Astrocyte of the spinal cord (primary cell): ENCODE measurements at regions not wholly inside any gene's neighbourhood (a gene's known extent, or its start where the extent isn't known, plus 50 kb on each side); places are given as distances from the start of the nearest gene placed in this dataset.

Source experiments
- DNase-seq: peaks from one replicate; pipeline ENCODE4 v3.0.0; 2011; ENCODE audit warnings: low read depth, low spot score
- H3K4me3 ChIP-seq: 2 replicates; pipeline ENCODE4 v1.5.1; 2011; ENCODE audit warnings: low read depth, mild to moderate bottlenecking, low read length, moderate library complexity
- CTCF ChIP-seq: IDR thresholded peaks from 2 replicates; pipeline ENCODE4 v1.5.1; 2012; ENCODE audit warnings: low read depth, mild to moderate bottlenecking, low read length, inconsistent platforms
- in situ Hi-C: cut with HindIII; loops from 2 replicates; pipeline ENCODE4 v1.10.0; 2017; ENCODE audit warnings: low sequenced_read_pairs

DNA sequence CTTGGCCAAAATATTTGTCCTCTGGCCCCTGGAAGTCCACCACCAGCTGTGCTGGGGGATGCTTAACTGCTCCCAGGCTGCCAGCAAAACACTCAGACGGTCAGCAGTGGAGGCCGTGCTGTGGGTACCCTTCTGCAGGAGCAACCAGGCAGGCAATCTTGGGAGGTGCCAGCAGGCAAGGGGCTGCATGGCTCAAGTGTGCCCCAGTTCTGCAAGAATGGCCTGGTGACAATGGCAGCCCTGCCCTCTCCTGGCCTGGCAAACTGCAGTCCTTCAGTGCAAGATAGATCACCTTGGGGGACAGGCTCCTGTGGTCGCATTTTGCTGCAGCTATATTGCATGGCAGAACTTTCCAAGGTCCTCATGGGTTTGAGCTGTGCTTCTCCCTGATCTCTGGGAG, 728.3 kb downstream of the TMTC2 start:
- no peak for TF ChIP-seq CTCF
- DNase-seq, result no peak
- no peak overlapping the region for H3K4me3 ChIP-seq
- in situ Hi-C loops, result no loop called here

- peak; percentile 68 for DNase-seq
- in situ Hi-C loops, result no loop called here
- H3K4me3 ChIP-seq, result no peak overlapping the region
- no peak for TF ChIP-seq CTCF
Observed at GRCh38 chr12:83408851-83409250, 722.1 kb downstream of the TMTC2 start.

GRCh38 chr12:83408146-83408545, 721.4 kb downstream of the TMTC2 start:
- DNase-seq, result peak; percentile 30
- H3K4me3 ChIP-seq, result no peak overlapping the region
- in situ Hi-C loops, result no loop called here
- no peak for TF ChIP-seq CTCF

GRCh38 chr12:83404521-83404920, 717.8 kb downstream of the TMTC2 start:
- in situ Hi-C loops, result no loop called here
- no peak overlapping the region for H3K4me3 ChIP-seq
- DNase-seq, result no peak
- no peak for TF ChIP-seq CTCF

GRCh38 chr12:83390186-83390585, 703.5 kb downstream of the TMTC2 start:
- TF ChIP-seq CTCF, result no peak
- in situ Hi-C loops, result no loop called here
- no peak for DNase-seq
- H3K4me3 ChIP-seq, result no peak overlapping the region

DNA sequence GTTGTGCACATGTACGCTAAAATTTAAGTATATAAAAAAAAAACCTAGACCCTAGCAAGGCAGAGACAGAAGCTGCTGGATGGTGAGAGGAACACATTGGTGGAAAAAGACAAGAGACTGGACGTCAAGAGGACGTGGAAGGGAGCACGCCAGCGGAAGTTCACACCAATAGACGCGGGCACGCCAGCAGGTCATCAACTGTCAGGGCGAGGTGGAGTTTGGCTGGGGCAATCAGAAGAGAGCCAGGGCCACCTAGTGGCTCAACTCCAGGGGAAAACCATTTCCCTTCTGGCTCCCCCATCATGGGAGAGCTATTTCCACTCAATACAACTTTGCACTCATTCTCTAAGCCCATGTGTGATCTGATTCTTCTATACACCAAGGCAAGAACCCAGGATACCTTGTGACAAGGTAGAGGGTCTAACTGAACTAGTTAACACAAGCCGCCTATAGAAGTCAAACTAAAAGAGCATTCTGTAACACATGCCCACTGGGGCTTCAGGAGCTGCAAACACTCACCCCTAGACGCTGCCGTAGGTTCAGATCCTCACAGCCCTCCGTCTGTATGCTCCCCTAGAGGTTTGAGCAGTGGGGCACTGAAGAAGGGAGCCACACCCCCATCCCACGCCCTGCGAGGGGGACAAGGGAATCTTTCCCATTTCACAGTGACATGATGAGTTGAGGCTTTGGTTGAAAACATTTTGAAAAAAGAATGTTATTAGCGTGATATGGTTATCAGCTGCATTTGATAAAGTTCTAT, 702.7 kb downstream of the TMTC2 start:
- H3K4me3 ChIP-seq, result no peak overlapping the region
- TF ChIP-seq CTCF, result no peak
- no peak for DNase-seq
- in situ Hi-C loops, result no loop called here
